SK-N-SH (cell line): ENCODE measurements at regions not wholly inside any gene's neighbourhood (a gene's known extent, or its start where the extent isn't known, plus 50 kb on each side); places are given as distances from the start of the nearest gene placed in this dataset.

ENCODE experiments used
- CTCF ChIA-PET: fragments of 300-600, 350-600 bp; formaldehyde crosslinking; extraction: SDS; loops from one replicate; lab custom pipeline; 2021; lab: Yijun Ruan, JAX
- POLR2A ChIA-PET: fragments of 350-600 bp; sonication (Branson Sonifier 250); formaldehyde crosslinking; extraction: SDS; loops from one replicate; lab custom pipeline; 2020; ENCODE audit warnings: antibody characterized with exemption, inconsistent platforms; lab: Yijun Ruan, JAX
- DNase-seq: peaks from one replicate; pipeline ENCODE4 v3.0.0; 2012
- H2AFZ ChIP-seq: fragments of 200-600 bp; sonication (generic); 2 replicates; pipeline ENCODE4 v1.8.1; 2016; ENCODE audit warnings: antibody characterized with exemption, mild to moderate bottlenecking, low read depth
- H3F3A ChIP-seq: fragments of 200-600 bp; sonication (generic); replicated peaks from 2 replicates; pipeline ENCODE3; 2016; ENCODE audit warnings: antibody characterized with exemption, mild to moderate bottlenecking; ENCODE audit not compliant: insufficient read depth
- H3K27ac ChIP-seq, 2 experiments: fragments of 200-500 bp in 1 of 2; fragments of 200-600 bp in 1 of 2; sonication (Bioruptor generic) in 1 of 2; sonication (generic), shearing (Covaris generic) in 1 of 2; 2 replicates each; pipeline versions ENCODE4 v1.5.1 to v1.6.1; 2014 to 2016; ENCODE audit warnings: low read depth in 2 of 2, inconsistent platforms in 1 of 2, low read length in 1 of 2, mild to moderate bottlenecking in 1 of 2, mixed read lengths in 1 of 2
- H3K27me3 ChIP-seq: fragments of 200-600 bp; sonication (generic), shearing (Covaris generic); 2 replicates; pipeline ENCODE4 v1.6.1; 2016; ENCODE audit warnings: mixed run types; ENCODE audit not compliant: insufficient read depth
- H3K36me3 ChIP-seq, 2 experiments: fragments of 200-500 bp in 1 of 2; fragments of 200-600 bp in 1 of 2; sonication (Bioruptor generic) in 1 of 2; sonication (generic) in 1 of 2; replicated peaks in 1 of 2; 2 replicates each; pipeline versions ENCODE3 to v1.5.1; 2014 to 2016; ENCODE audit warnings: low read length in 1 of 2, mild to moderate bottlenecking in 1 of 2; ENCODE audit not compliant: insufficient read depth in 2 of 2, control insufficient read depth in 1 of 2
- H3K4me1 ChIP-seq, 2 experiments: fragments of 200-500 bp in 1 of 2; fragments of 200-600 bp in 1 of 2; sonication (Bioruptor generic) in 1 of 2; sonication (generic), shearing (Covaris generic) in 1 of 2; 2 replicates each; pipeline versions ENCODE4 v1.5.1 to v1.6.1; 2014 to 2016; ENCODE audit warnings: low read depth in 1 of 2, low read length in 1 of 2, mixed run types in 1 of 2; ENCODE audit not compliant: insufficient read depth in 2 of 2, control insufficient read depth in 1 of 2
- H3K4me2 ChIP-seq: fragments of 200-600 bp; sonication (generic), shearing (Covaris generic); 2 replicates; pipeline ENCODE4 v1.6.1; 2017; ENCODE audit warnings: mixed run types
- H3K4me3 ChIP-seq, 2 experiments: fragments of 200-500 bp in 1 of 2; fragments of 200-600 bp in 1 of 2; sonication (Bioruptor generic) in 1 of 2; sonication (generic), shearing (Covaris generic) in 1 of 2; 2 replicates each; pipeline versions ENCODE4 v1.5.1 to v1.8.1; 2014 to 2016; ENCODE audit warnings: low read depth in 2 of 2, inconsistent platforms in 1 of 2, low read length in 1 of 2, mild to moderate bottlenecking in 1 of 2, mixed read lengths in 1 of 2, moderate library complexity in 1 of 2
- H3K79me2 ChIP-seq: fragments of 200-600 bp; sonication (generic); 2 replicates; pipeline ENCODE4 v1.8.1; 2017; ENCODE audit warnings: mild to moderate bottlenecking; ENCODE audit not compliant: insufficient read depth
- H3K9ac ChIP-seq: fragments of 200-600 bp; sonication (generic); 2 replicates; pipeline ENCODE4 v1.6.1; 2017; ENCODE audit warnings: mixed run types
- H3K9me2 ChIP-seq: fragments of 200-600 bp; sonication (generic); 2 replicates; pipeline ENCODE4 v1.6.1; 2017; ENCODE audit warnings: mixed run types
- H3K9me3 ChIP-seq: fragments of 200-600 bp; sonication (generic); 2 replicates; pipeline ENCODE4 v1.6.1; 2017; ENCODE audit warnings: mixed run types, mild to moderate bottlenecking, moderate library complexity
- H4K20me1 ChIP-seq: fragments of 200-600 bp; sonication (generic); 2 replicates; pipeline ENCODE4 v1.6.1; 2017; ENCODE audit warnings: mild to moderate bottlenecking, mixed run types; ENCODE audit not compliant: insufficient read depth
- CHD2 ChIP-seq: fragments of 150-350 bp; IDR thresholded peaks from 2 replicates; pipeline ENCODE4 v1.6.1; 2018; ENCODE audit warnings: low read length; ENCODE audit not compliant: partially characterized antibody
- CTCF ChIP-seq: fragments of 200-600 bp; sonication (generic); IDR thresholded peaks from 2 replicates; pipeline ENCODE4 v1.6.1; 2017; ENCODE audit warnings: antibody characterized with exemption, mild to moderate bottlenecking, moderate library complexity
- EZH2phosphoT487 ChIP-seq: fragments of 200-600 bp; sonication (generic); IDR thresholded peaks from 2 replicates; pipeline ENCODE4 v1.6.1; 2017; ENCODE audit warnings: low read depth, mixed run types, mild to moderate bottlenecking, antibody characterized with exemption, moderate library complexity, borderline replicate concordance
- FOXJ3 ChIP-seq: sonication (generic); formaldehyde crosslinking; IDR thresholded peaks from 2 replicates; pipeline ENCODE4 v1.5.1; 2020; ENCODE audit warnings: mild to moderate bottlenecking, missing genetic modification reagents
- FOXM1 ChIP-seq: IDR thresholded peaks from 2 replicates; pipeline ENCODE4 v1.4.0; 2012; ENCODE audit warnings: low read depth, mild to moderate bottlenecking
- GABPA ChIP-seq: IDR thresholded peaks from 2 replicates; pipeline ENCODE4 v1.4.0; 2012; ENCODE audit warnings: low read depth, mild to moderate bottlenecking
- IRF3 ChIP-seq: fragments of 150-350 bp; IDR thresholded peaks from 2 replicates; pipeline ENCODE4 v1.6.1; 2016; ENCODE audit warnings: mild to moderate bottlenecking, low read depth, low read length
- MEF2A ChIP-seq: IDR thresholded peaks from 2 replicates; pipeline ENCODE4 v1.4.0; 2012; ENCODE audit warnings: low read depth, borderline replicate concordance
- MXI1 ChIP-seq: IDR thresholded peaks from 2 replicates; pipeline ENCODE4 v1.6.1; 2012; ENCODE audit warnings: mild to moderate bottlenecking, low read depth, low read length, improper control_type of control experiment
- NFIC ChIP-seq: IDR thresholded peaks from 2 replicates; pipeline ENCODE4 v1.4.0; 2012; ENCODE audit warnings: borderline replicate concordance
- PBX3 ChIP-seq: IDR thresholded peaks from 2 replicates; pipeline ENCODE4; 2012
- POLR2AphosphoS5 ChIP-seq: IDR thresholded peaks from 2 replicates; pipeline ENCODE4 v1.6.1; 2012; ENCODE audit warnings: low read depth, low read length
- RCOR1 ChIP-seq: fragments of 150-350 bp; IDR thresholded peaks from 2 replicates; pipeline ENCODE4 v1.6.1; 2017; ENCODE audit warnings: antibody characterized with exemption, low read length
- RXRA ChIP-seq: IDR thresholded peaks from 2 replicates; pipeline ENCODE4 v1.4.0; 2012; ENCODE audit warnings: low read depth, mild to moderate bottlenecking, borderline replicate concordance
- SIN3A ChIP-seq: IDR thresholded peaks from 2 replicates; pipeline ENCODE4 v1.6.1; 2012; ENCODE audit warnings: low read depth, mild to moderate bottlenecking, low read length, moderate library complexity, borderline replicate concordance
- TAF1 ChIP-seq: IDR thresholded peaks from 2 replicates; pipeline ENCODE4 v1.6.1; 2012; ENCODE audit warnings: low read depth, mild to moderate bottlenecking, low read length, moderate library complexity, borderline replicate concordance
- TCF12 ChIP-seq: IDR thresholded peaks from 2 replicates; pipeline ENCODE4 v1.4.0; 2012
- ZBTB33 ChIP-seq: IDR thresholded peaks from 2 replicates; pipeline ENCODE4 v1.4.0; 2012; ENCODE audit warnings: low read depth, borderline replicate concordance
- whole genome bisulfite sequencing: methylation state at CpG from one replicate; pipeline ENCODE4 v1.1.6; 2017; ENCODE audit warnings: low lambda C conversion rate; 5-methylcytosine and 5-hydroxymethylcytosine counted together

- no peaks in the 10 kb centered on the region for H3K36me3 ChIP-seq
- H3K4me3 ChIP-seq: no peak overlapping the region
- H3K9ac ChIP-seq: no peak overlapping the region
- no peak overlapping the region for H2AFZ ChIP-seq
- no peaks in the 10 kb centered on the region for H3F3A ChIP-seq
- no peak overlapping the region for H3K4me2 ChIP-seq
- 5% methylated on average over 2 of the region's 2 CpGs for WGBS
- TF ChIP-seq IRF3 (no peak), POLR2AphosphoS5 (no peak), EZH2phosphoT487 (no peak), MEF2A (no peak), TCF12 (no peak), GABPA (no peak), NFIC (no peak), RCOR1 (no peak), PBX3 (no peak), CHD2 (no peak), TAF1 (no peak)
- no peaks in the 10 kb centered on the region for H4K20me1 ChIP-seq
- ChIA-PET CTCF (no interaction called here), POLR2A (no interaction called here)
- H3K27me3 ChIP-seq: no peaks in the 10 kb centered on the region
- H3K27ac ChIP-seq: no peak overlapping the region
- 0 out of 2 replicates have a peak, but pooled peaks cover 5% of the 10 kb centered on the region for H3K9me3 ChIP-seq
- no peaks in the 10 kb centered on the region for H3K9me2 ChIP-seq
- H3K4me1 ChIP-seq: no peaks in the 10 kb centered on the region
- no peak for DNase-seq
- no peaks in the 10 kb centered on the region for H3K79me2 ChIP-seq
These were observed 64.8 kb upstream of the CLSTN2 start for GRCh38 chr3:139870000-139870675.

GRCh38 chr3:139868773-139869172 is 66.2 kb upstream of the CLSTN2 start:
- CTCF ChIA-PET: no interaction called here
- Histone ChIP-seq H3K4me1 (no peaks in the 10 kb centered on the region), H3F3A (no peaks in the 10 kb centered on the region)
- TF ChIP-seq ZBTB33: no peak
- no peak for TF ChIP-seq FOXM1
- no peak for TF ChIP-seq SIN3A
- no peak for TF ChIP-seq FOXJ3 (CRISPR knock-in tag)
- TF ChIP-seq POLR2AphosphoS5: no peak
- TF ChIP-seq PBX3: no peak
- TF ChIP-seq NFIC: no peak
- TF ChIP-seq MXI1: no peak
- TF ChIP-seq IRF3: no peak
- TF ChIP-seq CTCF: no peak
- TF ChIP-seq RXRA: no peak

More at GRCh38 chr3:139868773-139869172, 66.2 kb upstream of the CLSTN2 start:
- WGBS: 64% methylated on average over 2 of the region's 2 CpGs
- Histone ChIP-seq H4K20me1 (no peaks in the 10 kb centered on the region), H3K9me2 (no peaks in the 10 kb centered on the region), H3K9ac (no peak overlapping the region), H3K79me2 (no peaks in the 10 kb centered on the region), H3K9me3 (0 out of 2 replicates have a peak, but pooled peaks cover 5% of the 10 kb centered on the region), H3K27ac (no peak overlapping the region), H3K27me3 (no peaks in the 10 kb centered on the region), H3K4me2 (no peak overlapping the region), H3K36me3 (no peaks in the 10 kb centered on the region), H2AFZ (no peak overlapping the region), H3K4me3 (no peak overlapping the region)
- no peak for DNase-seq
- POLR2A ChIA-PET: no interaction called here
